ENCODE measurements at regions not wholly inside any gene's neighbourhood (a gene's known extent, or its start where the extent isn't known, plus 50 kb on each side); places are given as distances from the start of the nearest gene placed in this dataset.

DNA sequence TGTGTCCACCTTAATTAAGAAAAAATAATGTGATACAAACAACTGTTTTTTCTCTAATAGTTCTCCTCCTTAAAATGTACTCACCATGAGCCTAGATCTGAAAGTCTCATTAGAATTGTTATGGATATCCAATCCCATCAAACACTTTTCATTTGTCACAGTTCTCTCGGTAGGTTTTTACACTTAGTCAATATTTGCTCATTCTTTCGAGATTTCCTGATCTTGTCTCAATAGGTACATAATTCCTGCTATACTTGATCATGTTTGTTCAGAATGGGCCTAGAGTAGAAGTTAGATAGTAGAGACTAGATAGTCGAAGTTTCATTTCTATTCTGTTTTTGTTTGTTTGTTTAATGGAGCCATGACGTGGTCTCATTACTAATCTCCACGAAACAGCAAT, 2005.7 kb downstream of the NCAM2 start:
- Histone ChIP-seq H3K36me3 (ENCODE audit: control insufficient read depth, insufficient read depth, low read length) (no peaks in the 10 kb centered on the region), H3K4me3 (ENCODE audit: low read depth, low read length) (no peak overlapping the region), H3K27me3 (ENCODE audit: control insufficient read depth, insufficient read depth, low read length) (no peaks in the 10 kb centered on the region), H3K4me1 (ENCODE audit: control insufficient read depth, insufficient read depth, low read length) (no peaks in the 10 kb centered on the region), H3K27ac (ENCODE audit: low read depth, low read length) (no peak overlapping the region), H3K9ac (ENCODE audit: low read depth, low read length) (no peak overlapping the region), H3K9me3 (ENCODE audit: control insufficient read depth, insufficient read depth, low read length) (no peaks in the 10 kb centered on the region)

DNA sequence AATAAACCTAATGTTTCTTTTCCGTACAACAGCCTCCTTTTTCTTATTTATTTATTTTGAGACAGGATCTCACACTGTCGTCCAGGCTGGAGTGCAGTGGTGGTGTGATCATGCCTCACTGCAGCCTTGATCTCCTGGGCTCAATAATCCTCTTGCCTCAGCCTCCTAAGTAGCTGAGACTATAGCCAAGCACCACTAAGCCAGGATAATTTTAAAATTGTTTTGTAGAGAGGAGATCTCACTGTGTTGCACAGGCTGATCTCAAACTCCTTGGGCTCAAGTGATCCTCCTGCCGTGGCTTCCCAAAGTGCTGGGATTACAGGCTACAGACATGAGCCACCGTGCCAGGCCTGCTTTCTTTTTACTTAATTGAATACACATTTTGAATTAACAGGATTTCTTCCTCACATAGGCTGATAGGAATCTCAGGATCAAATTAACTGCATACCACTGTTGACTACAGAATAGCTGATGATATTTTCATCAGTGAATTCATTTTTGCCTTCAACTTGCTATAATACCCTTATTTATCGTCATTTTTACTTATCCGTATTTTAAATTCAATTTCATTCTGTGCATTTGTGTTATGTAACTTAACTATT, 2010.5 kb downstream of the NCAM2 start:
- no peaks in the 10 kb centered on the region for H3K36me3 ChIP-seq (ENCODE audit: control insufficient read depth, insufficient read depth, low read length)
- H3K27ac ChIP-seq (ENCODE audit: low read depth, low read length), result no peak overlapping the region
- no peak overlapping the region for H3K9ac ChIP-seq (ENCODE audit: low read depth, low read length)
- H3K4me3 ChIP-seq (ENCODE audit: low read depth, low read length), result no peak overlapping the region
- H3K4me1 ChIP-seq (ENCODE audit: control insufficient read depth, insufficient read depth, low read length), result no peaks in the 10 kb centered on the region
- H3K9me3 ChIP-seq (ENCODE audit: control insufficient read depth, insufficient read depth, low read length), result no peaks in the 10 kb centered on the region
- no peaks in the 10 kb centered on the region for H3K27me3 ChIP-seq (ENCODE audit: control insufficient read depth, insufficient read depth, low read length)

DNA sequence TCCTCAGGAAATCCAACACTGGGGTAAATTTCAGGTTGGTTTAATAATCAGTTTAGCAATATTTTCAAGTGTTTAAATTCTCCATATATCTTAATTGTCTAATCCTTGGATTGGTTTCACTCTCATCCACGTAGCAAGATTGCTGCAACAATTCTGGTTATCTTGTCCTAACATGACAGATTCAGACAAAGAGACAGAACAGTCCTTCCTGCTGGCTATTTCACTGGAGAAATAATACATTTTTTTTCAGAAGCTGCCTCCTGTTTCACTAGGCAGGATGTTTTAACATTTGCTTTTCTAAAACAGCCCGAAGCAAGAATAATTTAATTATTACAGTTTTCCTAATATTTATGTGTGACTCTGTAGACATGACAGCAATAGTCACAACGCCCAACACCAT, 2011.2 kb downstream of the NCAM2 start:
- H3K27ac ChIP-seq (ENCODE audit: low read depth, low read length), result no peak overlapping the region
- no peaks in the 10 kb centered on the region for H3K4me1 ChIP-seq (ENCODE audit: control insufficient read depth, insufficient read depth, low read length)
- no peak overlapping the region for H3K4me3 ChIP-seq (ENCODE audit: low read depth, low read length)

DNA sequence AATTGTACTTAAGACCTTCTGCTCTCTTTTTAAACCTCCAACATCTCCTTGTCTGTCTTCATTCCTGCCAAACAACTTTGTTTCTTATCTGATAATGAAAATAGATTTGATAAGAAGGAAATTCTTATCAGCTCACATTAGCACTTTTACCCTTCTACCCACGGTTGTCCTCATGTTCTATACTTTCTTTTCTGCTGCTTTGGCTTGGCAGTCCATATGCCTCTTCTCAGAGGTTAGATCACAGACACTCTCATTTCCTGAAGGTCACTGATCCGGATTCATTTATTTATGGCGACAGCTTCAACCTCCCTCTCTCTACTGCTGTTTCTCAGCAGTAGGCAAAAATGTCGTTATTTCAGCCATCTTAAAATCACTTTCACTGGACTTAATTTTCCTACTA, 2015.8 kb downstream of the NCAM2 start:
- no peak overlapping the region for H3K27ac ChIP-seq (ENCODE audit: low read depth, low read length)
- no peaks in the 10 kb centered on the region for H3K9me3 ChIP-seq (ENCODE audit: control insufficient read depth, insufficient read depth, low read length)
- H3K9ac ChIP-seq (ENCODE audit: low read depth, low read length), result no peak overlapping the region
- no peak overlapping the region for H3K4me3 ChIP-seq (ENCODE audit: low read depth, low read length)
- H3K36me3 ChIP-seq (ENCODE audit: control insufficient read depth, insufficient read depth, low read length), result no peaks in the 10 kb centered on the region
- H3K27me3 ChIP-seq (ENCODE audit: control insufficient read depth, insufficient read depth, low read length), result no peaks in the 10 kb centered on the region
- H3K4me1 ChIP-seq (ENCODE audit: control insufficient read depth, insufficient read depth, low read length), result no peaks in the 10 kb centered on the region

More for the DNA sequence above, 2011.2 kb downstream of the NCAM2 start:
- Histone ChIP-seq H3K9me3 (ENCODE audit: control insufficient read depth, insufficient read depth, low read length) (no peaks in the 10 kb centered on the region), H3K36me3 (ENCODE audit: control insufficient read depth, insufficient read depth, low read length) (no peaks in the 10 kb centered on the region), H3K27me3 (ENCODE audit: control insufficient read depth, insufficient read depth, low read length) (no peaks in the 10 kb centered on the region), H3K9ac (ENCODE audit: low read depth, low read length) (no peak overlapping the region)

DNA sequence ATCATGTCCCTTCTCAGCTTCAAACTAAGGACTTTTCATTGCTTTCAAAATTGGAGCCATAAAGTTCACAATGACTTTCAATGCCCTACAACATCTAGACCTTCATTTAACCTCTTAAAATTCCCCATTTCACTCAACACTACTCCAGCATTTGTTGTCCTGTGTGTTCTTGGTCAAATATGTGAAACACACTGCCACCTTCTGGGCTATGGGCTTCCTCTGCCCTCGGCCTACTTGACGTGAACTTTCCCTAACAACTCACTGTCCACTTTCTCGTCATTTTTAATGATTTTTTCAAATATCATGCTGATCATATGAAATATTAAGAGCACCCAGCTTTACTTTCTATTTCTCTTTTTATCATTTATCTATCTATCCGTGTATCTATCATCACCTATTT, 2018.4 kb downstream of the NCAM2 start:
- H3K4me3 ChIP-seq (ENCODE audit: low read depth, low read length), result no peak overlapping the region
- no peaks in the 10 kb centered on the region for H3K9me3 ChIP-seq (ENCODE audit: control insufficient read depth, insufficient read depth, low read length)
- H3K9ac ChIP-seq (ENCODE audit: low read depth, low read length), result no peak overlapping the region
- no peaks in the 10 kb centered on the region for H3K36me3 ChIP-seq (ENCODE audit: control insufficient read depth, insufficient read depth, low read length)
- no peaks in the 10 kb centered on the region for H3K27me3 ChIP-seq (ENCODE audit: control insufficient read depth, insufficient read depth, low read length)
- H3K4me1 ChIP-seq (ENCODE audit: control insufficient read depth, insufficient read depth, low read length), result no peaks in the 10 kb centered on the region
- H3K27ac ChIP-seq (ENCODE audit: low read depth, low read length), result no peak overlapping the region

DNA sequence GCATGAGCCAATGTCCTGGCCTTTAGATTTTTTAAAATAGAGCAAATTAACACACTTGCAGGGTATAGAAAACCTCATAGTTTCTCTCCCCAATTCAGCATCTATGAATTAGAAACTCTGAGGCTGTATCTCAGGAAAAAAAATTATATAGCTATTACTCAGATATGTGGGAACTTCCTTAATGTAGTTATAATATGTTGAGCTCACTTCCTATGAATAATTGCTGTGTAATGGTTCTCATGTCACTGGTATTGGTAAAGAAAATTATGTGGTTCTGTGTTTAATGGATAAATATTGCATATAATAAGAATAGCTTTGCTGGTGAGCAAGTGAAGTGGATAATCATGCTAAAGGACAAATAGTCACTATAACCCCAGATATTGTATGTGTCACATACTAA, 2019.8 kb downstream of the NCAM2 start:
- no peaks in the 10 kb centered on the region for H3K4me1 ChIP-seq (ENCODE audit: control insufficient read depth, insufficient read depth, low read length)
- no peaks in the 10 kb centered on the region for H3K9me3 ChIP-seq (ENCODE audit: control insufficient read depth, insufficient read depth, low read length)
- no peaks in the 10 kb centered on the region for H3K36me3 ChIP-seq (ENCODE audit: control insufficient read depth, insufficient read depth, low read length)
- no peaks in the 10 kb centered on the region for H3K27me3 ChIP-seq (ENCODE audit: control insufficient read depth, insufficient read depth, low read length)
- no peak overlapping the region for H3K27ac ChIP-seq (ENCODE audit: low read depth, low read length)
- no peak overlapping the region for H3K9ac ChIP-seq (ENCODE audit: low read depth, low read length)
- no peak overlapping the region for H3K4me3 ChIP-seq (ENCODE audit: low read depth, low read length)

DNA sequence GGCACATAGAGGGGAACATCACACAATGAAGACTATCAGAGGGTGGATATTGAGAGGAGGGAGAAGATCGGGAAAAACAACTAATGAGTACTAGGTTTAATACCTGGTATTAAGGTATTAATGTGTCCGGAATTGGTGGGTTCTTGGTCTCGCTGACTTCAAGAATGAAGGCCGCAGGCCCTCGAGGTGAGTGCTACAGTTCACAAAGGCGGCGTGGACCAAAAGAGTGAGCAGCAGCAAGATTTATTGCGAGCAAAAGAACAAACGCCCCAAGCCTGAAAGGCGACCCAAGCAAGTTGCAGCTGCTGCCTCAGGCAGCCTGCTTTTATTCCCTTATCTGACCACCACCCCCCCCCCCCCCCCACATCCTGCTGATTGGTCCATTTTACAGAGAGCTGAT, 2022.8 kb downstream of the NCAM2 start:
- H3K4me3 ChIP-seq (ENCODE audit: low read depth, low read length), result no peak overlapping the region
- no peaks in the 10 kb centered on the region for H3K4me1 ChIP-seq (ENCODE audit: control insufficient read depth, insufficient read depth, low read length)
- no peaks in the 10 kb centered on the region for H3K27me3 ChIP-seq (ENCODE audit: control insufficient read depth, insufficient read depth, low read length)
- no peaks in the 10 kb centered on the region for H3K36me3 ChIP-seq (ENCODE audit: control insufficient read depth, insufficient read depth, low read length)
- H3K9ac ChIP-seq (ENCODE audit: low read depth, low read length), result no peak overlapping the region
- H3K9me3 ChIP-seq (ENCODE audit: control insufficient read depth, insufficient read depth, low read length), result no peaks in the 10 kb centered on the region
- no peak overlapping the region for H3K27ac ChIP-seq (ENCODE audit: low read depth, low read length)

DNA sequence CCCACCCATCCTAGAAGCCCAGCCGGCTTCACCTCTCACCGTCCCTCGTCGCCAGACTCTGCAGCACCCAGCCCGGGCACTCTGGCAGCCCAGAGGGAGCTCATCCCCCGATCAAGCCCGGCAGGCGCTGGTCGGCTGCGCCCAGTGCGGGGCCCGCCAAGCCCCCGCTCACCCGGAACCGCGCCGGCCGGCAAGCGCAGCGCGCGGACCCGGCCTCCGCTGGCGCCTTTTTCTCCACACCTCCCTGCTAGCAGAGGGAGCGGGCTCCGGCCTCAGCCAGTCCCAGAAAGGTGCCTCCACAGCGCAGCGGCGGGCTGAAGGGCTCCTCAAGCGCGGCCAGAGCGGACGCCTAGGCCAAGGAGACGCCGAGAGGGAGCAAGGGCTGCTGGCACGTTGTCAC, 2023.3 kb downstream of the NCAM2 start:
- Histone ChIP-seq H3K27ac (ENCODE audit: low read depth, low read length) (no peak overlapping the region), H3K4me3 (ENCODE audit: low read depth, low read length) (no peak overlapping the region), H3K9ac (ENCODE audit: low read depth, low read length) (no peak overlapping the region), H3K36me3 (ENCODE audit: control insufficient read depth, insufficient read depth, low read length) (no peaks in the 10 kb centered on the region), H3K27me3 (ENCODE audit: control insufficient read depth, insufficient read depth, low read length) (no peaks in the 10 kb centered on the region), H3K9me3 (ENCODE audit: control insufficient read depth, insufficient read depth, low read length) (no peaks in the 10 kb centered on the region), H3K4me1 (ENCODE audit: control insufficient read depth, insufficient read depth, low read length) (no peaks in the 10 kb centered on the region)

DNA sequence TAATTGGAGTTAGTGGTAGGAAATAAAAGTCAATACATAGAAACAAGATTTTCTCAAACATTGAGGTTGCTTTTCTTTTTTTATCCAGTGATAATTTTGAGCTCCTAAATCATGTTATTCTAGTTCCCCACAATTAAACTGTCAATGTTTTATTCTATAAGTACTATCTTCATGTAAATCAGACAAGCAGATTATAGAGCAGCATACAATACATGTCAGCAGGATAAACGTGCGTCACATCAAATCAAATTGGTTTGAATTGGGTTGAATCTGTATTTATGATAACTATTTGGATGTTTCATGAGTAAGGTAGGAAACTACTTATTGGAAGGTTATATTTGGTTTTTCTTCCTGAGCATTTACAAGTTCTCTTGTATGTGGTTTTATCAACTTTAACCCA, 2028.7 kb downstream of the NCAM2 start:
- Histone ChIP-seq H3K27ac (ENCODE audit: low read depth, low read length) (no peak overlapping the region), H3K9ac (ENCODE audit: low read depth, low read length) (no peak overlapping the region), H3K4me3 (ENCODE audit: low read depth, low read length) (no peak overlapping the region), H3K27me3 (ENCODE audit: control insufficient read depth, insufficient read depth, low read length) (no peaks in the 10 kb centered on the region), H3K4me1 (ENCODE audit: control insufficient read depth, insufficient read depth, low read length) (no peaks in the 10 kb centered on the region), H3K36me3 (ENCODE audit: control insufficient read depth, insufficient read depth, low read length) (no peaks in the 10 kb centered on the region), H3K9me3 (ENCODE audit: control insufficient read depth, insufficient read depth, low read length) (no peaks in the 10 kb centered on the region)

DNA sequence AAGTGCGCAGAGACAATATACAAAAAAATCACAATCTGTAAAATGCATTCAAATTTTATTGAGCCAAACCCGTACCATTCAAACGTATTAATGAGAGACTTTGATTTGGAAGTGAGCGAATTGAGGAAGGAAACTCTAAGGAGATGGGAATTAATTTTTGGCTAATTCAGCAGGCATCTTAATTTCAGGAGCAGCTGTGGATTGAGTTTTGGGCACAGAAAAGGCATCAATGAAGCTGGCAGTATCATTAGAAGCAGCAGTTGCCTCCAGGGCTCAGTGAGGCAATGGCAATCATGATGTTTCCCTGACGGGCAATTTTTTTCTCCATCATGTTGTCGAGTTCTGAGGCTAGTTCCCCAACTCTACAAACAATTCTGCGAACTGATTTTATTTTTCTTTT, 2041.6 kb downstream of the NCAM2 start:
- no peaks in the 10 kb centered on the region for H3K27me3 ChIP-seq (ENCODE audit: control insufficient read depth, insufficient read depth, low read length)
- H3K4me3 ChIP-seq (ENCODE audit: low read depth, low read length), result no peak overlapping the region
- H3K27ac ChIP-seq (ENCODE audit: low read depth, low read length), result no peak overlapping the region
- H3K36me3 ChIP-seq (ENCODE audit: control insufficient read depth, insufficient read depth, low read length), result no peaks in the 10 kb centered on the region
- no peak overlapping the region for H3K9ac ChIP-seq (ENCODE audit: low read depth, low read length)
- peaks cover under 1% of the 10 kb centered on the region; the same call in 1 of the 2 replicates for H3K4me1 ChIP-seq (ENCODE audit: control insufficient read depth, insufficient read depth, low read length)
- H3K9me3 ChIP-seq (ENCODE audit: control insufficient read depth, insufficient read depth, low read length), result peaks cover 9% of the 10 kb centered on the region

DNA sequence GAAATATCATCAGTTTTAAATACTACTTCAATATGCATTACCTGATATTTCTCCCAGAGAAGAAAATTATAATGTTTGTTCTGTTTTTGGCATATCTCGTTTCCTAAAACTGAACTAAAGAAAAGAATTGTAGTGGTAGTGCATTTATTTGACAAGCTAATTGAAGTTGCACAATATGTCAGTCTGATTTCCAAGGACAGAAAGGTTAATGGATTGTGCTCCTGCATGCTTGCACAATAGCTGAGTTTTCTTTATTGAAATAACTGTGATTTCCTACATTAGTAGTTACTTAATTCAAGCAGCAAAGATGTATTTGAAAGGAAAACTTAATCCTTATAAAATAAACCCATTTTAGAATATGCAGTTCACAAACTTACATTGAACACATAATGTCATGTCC, 2047.7 kb downstream of the NCAM2 start:
- Histone ChIP-seq H3K9me3 (ENCODE audit: control insufficient read depth, insufficient read depth, low read length) (peaks cover 9% of the 10 kb centered on the region), H3K9ac (ENCODE audit: low read depth, low read length) (no peak overlapping the region), H3K36me3 (ENCODE audit: control insufficient read depth, insufficient read depth, low read length) (no peaks in the 10 kb centered on the region), H3K27ac (ENCODE audit: low read depth, low read length) (no peak overlapping the region), H3K27me3 (ENCODE audit: control insufficient read depth, insufficient read depth, low read length) (no peaks in the 10 kb centered on the region), H3K4me1 (ENCODE audit: control insufficient read depth, insufficient read depth, low read length) (no peaks in the 10 kb centered on the region), H3K4me3 (ENCODE audit: low read depth, low read length) (no peak overlapping the region)

DNA sequence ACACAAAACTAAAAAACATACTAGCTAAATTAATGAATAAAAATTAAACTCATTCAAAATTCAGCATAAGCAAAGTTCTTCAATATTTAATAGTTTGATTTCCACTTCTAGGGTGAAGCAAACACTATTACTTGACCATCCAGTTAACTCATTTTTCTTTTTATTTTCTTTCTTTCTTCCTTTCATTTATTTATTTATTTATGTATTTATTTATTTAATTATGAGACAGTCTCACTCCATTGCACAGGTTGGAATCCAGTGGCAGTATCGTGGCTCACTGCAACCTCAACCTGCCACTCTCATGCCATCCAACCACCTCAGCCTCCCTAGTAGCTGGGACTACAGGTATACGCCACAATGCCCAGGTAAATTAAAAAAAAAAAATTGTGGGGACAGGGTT, 2069.5 kb downstream of the NCAM2 start:
- H3K36me3 ChIP-seq (ENCODE audit: control insufficient read depth, insufficient read depth, low read length), result no peaks in the 10 kb centered on the region

More for the DNA sequence above, 2069.5 kb downstream of the NCAM2 start:
- H3K9me3 ChIP-seq (ENCODE audit: control insufficient read depth, insufficient read depth, low read length), result no peaks in the 10 kb centered on the region
- no peak overlapping the region for H3K4me3 ChIP-seq (ENCODE audit: low read depth, low read length)
- H3K27me3 ChIP-seq (ENCODE audit: control insufficient read depth, insufficient read depth, low read length), result no peaks in the 10 kb centered on the region
- no peaks in the 10 kb centered on the region for H3K4me1 ChIP-seq (ENCODE audit: control insufficient read depth, insufficient read depth, low read length)
- no peak overlapping the region for H3K27ac ChIP-seq (ENCODE audit: low read depth, low read length)
- H3K9ac ChIP-seq (ENCODE audit: low read depth, low read length), result no peak overlapping the region
